HEK293 (cell line): ENCODE measurements at regions not wholly inside any gene's neighbourhood (a gene's known extent, or its start where the extent isn't known, plus 50 kb on each side); places are given as distances from the start of the nearest gene placed in this dataset.

Experiments used
- CTCF ChIP-seq: fragments of 450-650 bp; formaldehyde crosslinking; IDR thresholded peaks from 2 replicates; pipeline ENCODE4 v1.5.1; 2016; ENCODE audit warnings: missing biosample characterization, missing genetic modification characterization
- REPIN1 ChIP-seq: fragments of 450-650 bp; formaldehyde crosslinking; IDR thresholded peaks from 2 replicates; pipeline ENCODE4 v1.5.1; 2017; ENCODE audit warnings: missing biosample characterization, missing genetic modification characterization, low read depth
- ZNF600 ChIP-seq: fragments of 450-650 bp; formaldehyde crosslinking; IDR thresholded peaks from 2 replicates; pipeline ENCODE4 v1.5.1; 2016; ENCODE audit warnings: missing biosample characterization, missing genetic modification characterization
- ZNF791 ChIP-seq: fragments of 450-650 bp; formaldehyde crosslinking; IDR thresholded peaks from 2 replicates; pipeline ENCODE4 v1.5.1; 2016; ENCODE audit warnings: missing biosample characterization, missing genetic modification characterization
- ZNF843 ChIP-seq: fragments of 450-650 bp; formaldehyde crosslinking; IDR thresholded peaks from 2 replicates; pipeline ENCODE4 v1.5.1; 2016; ENCODE audit warnings: missing biosample characterization, missing genetic modification characterization

GRCh38 chr10:35726846-35727245, 84.8 kb upstream of the FZD8 start:
- TF ChIP-seq ZNF791 (tag by site-specific recombination) (no peak), REPIN1 (tag by site-specific recombination) (no peak), ZNF600 (tag by site-specific recombination) (no peak), CTCF (tag by site-specific recombination) (no peak), ZNF843 (tag by site-specific recombination) (no peak)
